HT-29 (cell line): ENCODE measurements at regions not wholly inside any gene's neighbourhood (a gene's known extent, or its start where the extent isn't known, plus 50 kb on each side); places are given as distances from the start of the nearest gene placed in this dataset.
"Not testable (repeated sequence)": the region's sequence is repeated elsewhere in the genome, so short reads cannot be mapped to it uniquely, and the experiment has no call there.

ENCODE experiments used
- DNase-seq: peaks from one replicate; pipeline ENCODE4 v3.0.0-alpha.2; 2015; ENCODE audit warnings: low spot score

DNA sequence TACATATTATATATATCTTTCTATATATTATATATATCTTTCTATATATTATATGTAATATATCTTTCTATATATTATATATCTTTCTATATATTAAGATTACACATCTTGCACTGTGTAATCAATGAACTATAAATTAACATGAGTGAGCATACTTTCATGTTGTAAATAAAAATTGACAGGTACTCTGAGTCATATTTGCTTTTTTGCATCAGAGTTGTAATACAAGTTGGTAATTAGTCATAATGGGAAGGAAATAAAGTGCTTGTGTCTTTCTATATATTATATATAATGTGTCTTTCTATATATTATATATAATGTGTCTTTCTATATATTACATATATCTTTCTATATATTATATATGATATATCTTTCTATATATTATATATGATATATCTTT, 172.5 kb upstream of the MAGI2 start:
- DNase-seq, result not testable (repeated sequence)

DNA sequence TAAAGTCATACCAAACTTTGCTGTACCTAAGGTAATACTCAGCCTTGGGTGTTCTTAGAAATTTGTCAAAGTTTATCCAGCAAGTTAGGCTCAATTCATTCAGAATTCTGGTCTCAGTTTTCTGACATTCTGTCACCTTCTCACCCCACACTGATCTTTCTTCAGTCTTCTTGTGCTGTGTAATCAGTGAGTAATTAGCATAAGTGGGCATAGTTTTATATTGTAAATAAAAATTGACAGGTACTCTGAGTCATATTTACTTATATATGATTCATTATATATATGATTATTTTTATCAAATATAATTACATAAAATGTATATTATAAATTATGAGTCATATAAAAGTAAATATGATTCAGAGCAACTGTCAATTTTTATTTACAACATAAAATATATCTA, 170.9 kb upstream of the MAGI2 start:
- DNase-seq, result no peak

DNA sequence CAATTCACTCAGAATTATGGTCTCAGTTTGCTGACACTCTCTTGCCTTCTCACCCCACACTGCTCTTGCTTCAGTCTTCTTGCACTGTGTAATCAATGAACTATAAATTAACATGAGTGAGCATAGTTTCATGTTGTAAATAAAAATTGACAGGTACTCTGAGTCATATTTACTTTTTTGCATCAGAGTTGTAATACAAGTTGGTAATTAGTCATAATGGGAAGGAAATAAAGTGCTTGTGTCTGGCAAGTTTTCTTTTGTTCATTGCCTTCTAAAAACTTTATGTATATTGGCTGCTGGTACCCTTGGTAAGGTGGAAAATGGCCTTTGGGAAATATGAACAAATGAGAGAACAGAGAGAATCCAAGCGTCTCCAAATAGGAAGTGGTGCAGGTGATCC, 169.3 kb upstream of the MAGI2 start:
- peak; percentile 63 for DNase-seq

DNA sequence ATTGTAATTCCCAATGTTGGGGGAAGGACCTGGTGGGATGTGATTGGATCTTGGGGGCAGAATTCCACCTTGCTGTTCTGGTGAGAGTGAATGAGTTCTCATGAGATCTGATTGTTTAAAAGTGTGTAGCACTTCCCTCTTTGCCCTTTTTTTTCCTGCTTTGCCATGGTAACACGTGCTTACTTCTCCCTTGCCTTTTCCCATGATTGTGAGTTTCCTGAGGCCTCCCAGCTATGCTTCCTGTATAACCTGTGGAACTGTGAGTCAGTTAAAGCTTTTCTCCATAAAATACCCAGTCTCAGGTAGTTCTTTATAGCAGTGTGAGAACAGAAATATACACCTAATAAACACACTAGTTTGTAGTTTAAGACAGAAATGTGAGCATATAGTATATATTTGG, 166.8 kb upstream of the MAGI2 start:
- peak; percentile 67 for DNase-seq

DNA sequence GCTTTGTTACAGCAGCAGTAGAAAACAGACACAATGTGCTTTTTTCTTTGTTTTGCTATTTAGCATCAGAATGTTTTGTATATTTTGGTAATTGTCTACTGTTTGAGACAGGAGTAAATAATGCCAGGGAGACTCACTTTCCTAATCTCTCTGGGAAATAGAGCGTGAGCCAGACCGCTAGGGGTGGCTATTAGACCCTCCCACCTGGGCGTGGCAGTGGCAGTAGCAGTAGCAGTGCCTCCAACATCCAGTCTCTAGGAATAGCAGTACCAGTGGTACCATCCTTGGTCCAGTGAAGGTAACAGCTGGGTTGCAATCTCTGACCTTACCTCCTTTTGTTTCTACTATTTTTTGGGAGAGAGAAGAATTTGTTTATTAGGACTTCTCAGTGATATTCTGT, 165.7 kb upstream of the MAGI2 start:
- DNase-seq, result no peak

DNA sequence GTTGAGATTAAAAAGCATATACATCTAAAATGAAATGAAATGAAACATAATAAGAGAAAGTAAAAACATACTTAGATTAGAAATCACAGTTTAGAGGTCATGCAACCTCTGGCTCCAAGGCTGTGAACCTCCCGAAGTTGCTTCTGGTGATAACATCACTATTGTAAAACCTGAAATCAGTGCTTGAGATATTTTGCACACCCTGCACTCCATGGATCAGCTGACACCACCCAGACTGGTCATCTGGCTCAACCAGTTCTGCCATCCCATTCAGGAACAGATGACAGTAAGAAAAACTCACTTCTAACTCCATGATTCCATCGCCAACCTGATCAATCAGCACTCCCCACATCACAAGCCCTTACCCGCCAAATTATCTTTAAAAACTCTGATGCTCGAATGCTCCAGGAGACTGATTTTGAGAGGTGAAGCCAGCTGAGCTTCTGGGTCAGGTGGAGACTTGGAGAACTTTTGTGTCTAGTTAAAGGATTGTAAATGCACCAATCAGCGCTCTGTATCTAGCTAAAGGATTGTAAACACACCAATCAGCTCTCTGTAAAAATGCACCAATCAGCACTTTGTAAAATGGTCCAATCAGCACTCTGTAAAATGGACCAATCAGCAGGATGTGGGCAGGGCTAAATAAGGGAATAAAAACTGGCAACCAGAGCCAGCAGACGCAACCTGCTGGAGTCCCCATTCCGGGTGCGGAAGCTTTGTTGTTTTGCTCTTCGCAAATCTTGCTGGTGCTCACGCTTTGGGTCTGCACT, 162.6 kb upstream of the MAGI2 start:
- peak; percentile 49 for DNase-seq

DNA sequence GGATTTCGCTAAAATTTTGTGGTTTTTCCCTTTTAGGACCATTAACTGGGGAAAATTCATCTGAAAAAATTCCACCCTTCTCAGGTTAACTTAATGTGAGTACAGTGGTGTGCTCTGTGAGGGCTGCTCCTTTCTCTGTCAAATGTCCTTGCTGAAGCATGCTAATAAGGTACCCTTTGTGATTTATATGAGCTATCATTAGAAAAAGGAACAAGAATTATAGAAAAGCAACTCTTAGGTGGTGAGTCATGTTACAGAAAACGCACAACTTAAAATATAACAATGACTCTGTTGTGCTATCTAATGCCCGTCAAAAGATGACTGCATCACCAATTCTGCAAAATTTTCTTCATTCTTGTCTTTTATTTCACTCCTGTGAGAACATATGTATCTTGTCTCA, 162.0 kb upstream of the MAGI2 start:
- DNase-seq, result no peak

DNA sequence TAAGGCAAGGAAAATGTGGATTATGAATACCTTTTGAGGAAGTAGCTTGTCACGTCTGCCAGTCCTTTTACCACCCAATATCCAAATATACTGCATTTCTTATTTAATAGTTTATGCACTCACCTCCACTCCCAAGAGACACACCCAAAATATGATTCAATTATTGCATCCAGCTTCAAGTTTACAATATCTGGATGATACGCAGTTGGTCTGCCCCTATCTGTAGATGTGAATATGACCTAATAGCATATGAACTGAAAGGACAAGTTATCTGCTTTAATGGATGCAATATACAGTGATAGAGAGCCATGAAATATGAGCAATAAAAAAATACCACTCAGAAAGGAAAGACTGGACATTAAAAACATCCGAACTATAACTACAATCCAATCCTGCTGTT, 159.4 kb upstream of the MAGI2 start:
- DNase-seq, result no peak

DNA sequence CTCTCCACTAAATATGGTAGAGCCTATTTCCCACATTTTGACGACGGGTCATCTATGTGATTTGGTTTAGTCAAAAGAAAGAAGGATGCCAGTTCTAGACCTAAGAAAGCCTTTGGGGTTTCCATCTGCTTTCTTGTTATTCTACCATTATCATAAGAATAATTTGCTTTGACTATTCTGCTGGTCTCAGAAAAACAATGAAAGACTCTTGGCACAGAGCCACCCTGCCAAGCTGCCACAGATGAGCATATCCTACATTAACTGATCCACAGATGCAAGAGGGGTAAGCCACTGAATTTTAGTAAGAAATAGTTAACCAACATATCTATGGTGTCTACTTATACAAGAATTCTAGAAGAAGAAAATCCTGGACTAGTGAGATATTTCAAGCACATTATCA, 158.6 kb upstream of the MAGI2 start:
- no peak for DNase-seq

DNA sequence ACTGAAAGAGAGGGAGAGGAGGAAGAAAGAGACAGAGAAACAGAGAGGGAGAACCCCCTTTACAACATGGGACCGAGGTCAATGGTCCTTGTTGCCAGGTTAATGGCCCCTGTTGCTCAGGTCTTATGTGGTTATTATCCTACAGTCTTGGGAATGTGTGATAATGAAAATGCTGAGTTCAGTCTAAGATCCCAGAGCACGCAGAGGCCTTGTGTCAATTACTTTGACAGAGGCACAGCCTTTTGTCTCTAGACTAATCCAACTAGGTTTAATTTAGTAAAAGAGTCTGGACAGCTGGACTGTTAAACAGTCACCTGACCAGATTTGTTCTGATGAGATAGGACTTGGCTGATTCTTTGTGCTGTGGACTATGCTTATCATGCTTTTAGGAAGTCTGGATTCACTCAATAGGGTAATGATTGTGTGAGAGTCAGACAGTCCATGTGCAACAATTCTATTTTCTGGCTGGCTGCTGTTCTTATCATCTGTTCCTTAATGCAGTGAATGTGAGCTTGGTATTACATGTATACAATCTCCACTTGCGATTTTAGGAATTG, 157.4 kb upstream of the MAGI2 start:
- no peak for DNase-seq

DNA sequence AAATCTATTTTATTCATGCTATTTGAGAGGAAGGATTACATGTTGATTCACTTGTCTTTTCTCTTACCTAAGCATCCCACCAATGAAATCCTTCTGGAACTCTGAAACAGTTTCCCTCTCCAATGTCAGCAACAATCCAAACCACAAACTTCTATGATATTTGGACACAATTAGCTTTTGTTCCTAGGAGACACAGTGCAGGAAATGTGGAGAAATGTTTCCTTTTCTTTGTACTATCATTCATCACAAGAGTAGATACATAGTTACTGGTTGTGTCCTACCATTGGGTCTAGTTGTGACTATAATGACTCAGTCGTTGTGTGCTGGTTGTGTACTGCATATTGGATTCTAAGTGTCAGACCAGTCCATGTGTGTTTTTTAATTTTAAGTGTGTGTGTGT, 156.8 kb upstream of the MAGI2 start:
- no peak for DNase-seq

DNA sequence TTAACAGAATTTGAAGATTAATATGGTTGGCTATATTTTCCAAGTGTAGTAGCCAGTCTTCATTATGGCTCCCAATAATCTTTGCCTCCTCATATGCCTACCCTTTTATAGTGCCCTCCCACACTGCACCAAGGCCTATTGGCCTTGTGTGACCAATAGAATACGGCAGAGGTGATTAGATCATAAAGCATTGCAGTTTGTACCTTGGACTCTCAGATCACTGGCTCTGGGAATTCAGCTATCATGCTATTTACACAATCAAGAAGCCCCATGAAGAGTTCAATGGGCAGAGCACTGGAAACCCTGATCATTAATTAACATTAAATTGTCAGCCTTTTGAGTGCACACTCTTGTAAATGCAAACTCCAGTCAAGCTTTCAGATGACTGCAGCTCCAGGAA, 154.5 kb upstream of the MAGI2 start:
- peak; percentile 62 for DNase-seq

DNA sequence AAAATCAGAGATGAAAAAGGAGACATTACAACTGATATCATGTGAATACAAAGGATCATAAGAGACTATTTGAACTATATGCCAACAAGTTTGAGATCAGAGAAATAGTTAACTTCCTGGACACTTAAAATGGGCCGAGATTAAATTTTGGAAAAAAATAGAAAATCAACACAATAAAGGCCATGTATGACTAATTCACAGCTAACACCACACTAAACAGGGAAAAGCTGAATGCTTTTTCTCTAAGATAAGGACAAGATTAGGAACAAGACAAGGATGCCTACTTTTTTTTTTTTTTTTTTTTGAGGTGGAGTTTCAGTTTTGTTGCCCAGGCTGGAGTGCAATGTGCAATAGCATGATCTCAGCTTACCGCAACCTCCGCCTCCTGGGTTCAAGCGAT, 151.4 kb upstream of the MAGI2 start:
- DNase-seq, result no peak

DNA sequence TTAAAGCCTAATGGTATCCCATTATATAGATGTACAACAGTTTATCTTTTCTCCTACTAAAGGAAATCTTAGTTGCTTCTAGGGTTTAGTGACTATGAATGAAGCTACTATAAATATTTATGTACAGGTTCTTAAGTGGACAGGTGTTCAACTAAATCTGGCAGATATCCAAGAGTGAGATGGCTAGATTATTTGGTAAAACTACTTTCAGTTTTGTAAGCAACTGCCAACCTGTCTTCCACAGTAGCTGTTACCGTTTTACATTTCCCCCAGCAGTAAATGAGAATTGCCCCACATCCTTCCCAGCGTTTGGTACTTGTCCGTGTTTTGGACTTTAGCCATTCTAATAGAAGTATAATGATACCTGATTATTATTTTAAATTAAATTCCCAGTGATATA, 144.9 kb upstream of the MAGI2 start:
- DNase-seq, result peak; percentile 59

DNA sequence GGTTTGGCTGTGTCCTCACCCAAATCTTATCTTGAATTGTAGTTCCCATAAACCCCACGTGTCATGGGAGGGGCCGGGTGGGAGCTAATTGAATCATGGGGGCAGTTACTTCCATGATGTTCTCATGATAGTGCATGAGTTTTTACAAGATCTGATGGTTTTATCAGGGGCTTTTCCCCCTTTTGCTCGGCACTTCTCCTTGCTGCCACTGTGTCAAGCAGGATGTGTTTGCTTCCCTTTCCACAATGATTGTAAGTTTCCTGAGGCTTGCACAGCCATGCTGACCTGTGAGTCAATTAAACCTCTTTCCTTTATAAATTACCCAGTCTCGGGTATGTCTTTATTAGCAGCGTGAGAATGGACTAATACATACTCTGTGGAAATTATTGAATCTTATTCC, 141.2 kb upstream of the MAGI2 start:
- DNase-seq, result not testable (repeated sequence)

DNA sequence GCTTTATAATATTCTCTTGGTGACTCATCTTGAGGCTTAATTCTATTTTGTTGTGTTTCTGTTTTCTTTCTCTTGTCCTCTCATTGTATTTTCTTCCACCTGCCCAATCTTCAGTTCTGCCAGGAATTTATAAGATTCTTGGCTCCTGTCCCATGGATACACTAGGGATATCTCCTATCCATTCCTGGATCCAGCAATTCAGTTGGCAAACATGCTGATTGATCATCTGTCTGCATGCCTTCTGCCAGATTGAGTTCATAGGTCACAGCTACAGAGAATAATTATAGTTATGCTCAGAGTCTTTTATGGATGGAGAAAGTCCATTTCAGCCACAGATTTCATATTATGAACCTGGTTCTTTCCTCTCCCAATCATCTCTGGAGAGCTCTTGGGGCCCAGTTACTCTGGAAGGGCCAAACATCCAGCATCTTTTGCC, 140.4 kb upstream of the MAGI2 start:
- DNase-seq, result no peak

DNA sequence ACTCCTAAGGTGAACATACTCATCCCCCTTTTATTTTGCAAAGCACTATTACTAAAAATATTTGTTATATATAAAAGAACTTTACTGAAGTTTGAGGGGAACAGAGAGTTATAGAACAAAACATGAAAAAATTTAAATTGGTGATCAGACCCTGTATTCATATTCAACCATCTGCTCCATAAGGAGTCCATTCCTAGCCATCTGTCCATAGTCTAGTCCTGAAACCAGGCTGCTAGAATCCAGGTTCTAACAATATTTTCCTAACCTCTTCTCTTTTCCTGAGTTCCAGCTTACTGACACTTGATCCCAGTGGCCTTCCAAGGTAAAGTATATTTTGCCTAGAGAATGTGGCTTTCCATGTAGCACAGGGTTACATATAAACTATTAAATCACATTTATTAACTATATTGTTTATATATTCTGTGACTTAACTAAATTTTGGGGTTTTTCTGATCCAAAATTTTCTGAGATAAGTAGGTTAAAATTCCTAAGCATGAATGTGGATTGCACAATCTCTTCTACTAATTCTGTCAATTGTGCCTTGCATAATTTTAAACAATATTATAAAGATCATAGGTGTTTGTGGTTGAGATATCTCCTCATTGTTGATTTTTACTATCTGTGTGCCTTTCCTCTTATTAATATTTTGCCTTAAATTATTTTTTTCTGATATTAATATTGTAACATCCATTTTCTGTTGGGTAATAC, 137.6 kb upstream of the MAGI2 start:
- no peak for DNase-seq

DNA sequence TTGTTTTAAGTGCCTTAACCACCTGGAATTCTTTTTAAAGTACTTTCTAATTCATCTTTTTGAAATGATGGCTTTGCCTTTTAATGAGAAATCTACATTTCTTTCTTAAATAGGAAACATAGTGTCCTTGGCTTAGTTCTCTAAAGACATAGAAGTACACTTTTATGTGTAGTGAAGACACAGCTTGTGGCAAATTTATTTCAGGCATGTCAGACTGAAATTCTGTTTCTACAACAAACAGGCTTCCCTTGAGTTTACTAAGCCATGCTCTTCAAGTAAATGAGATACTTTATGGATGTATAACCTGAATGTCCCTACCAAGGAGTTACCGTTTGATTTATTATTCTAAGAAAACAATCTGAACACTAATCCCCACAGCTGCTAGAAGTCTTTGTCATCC, 136.9 kb upstream of the MAGI2 start:
- no peak for DNase-seq

DNA sequence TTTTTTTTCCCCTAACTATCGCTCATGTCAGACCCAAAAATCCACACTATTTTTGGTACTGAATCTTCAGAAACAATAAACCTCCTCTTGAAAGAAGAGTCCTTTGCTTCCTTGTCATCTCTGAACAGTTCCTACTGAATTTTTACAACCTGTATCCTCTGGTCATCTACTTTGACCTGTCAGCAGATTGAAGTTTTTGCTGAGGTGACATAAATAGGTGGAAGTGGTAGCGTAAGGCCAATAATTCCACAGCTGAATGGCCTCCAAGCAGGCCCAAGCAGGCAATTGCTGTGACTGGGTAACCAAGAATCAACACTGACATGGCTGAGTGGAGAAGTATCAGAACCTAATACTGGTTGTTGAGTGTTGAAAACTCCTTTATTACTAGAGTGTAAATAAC, 117.4 kb upstream of the MAGI2 start:
- DNase-seq, result no peak

DNA sequence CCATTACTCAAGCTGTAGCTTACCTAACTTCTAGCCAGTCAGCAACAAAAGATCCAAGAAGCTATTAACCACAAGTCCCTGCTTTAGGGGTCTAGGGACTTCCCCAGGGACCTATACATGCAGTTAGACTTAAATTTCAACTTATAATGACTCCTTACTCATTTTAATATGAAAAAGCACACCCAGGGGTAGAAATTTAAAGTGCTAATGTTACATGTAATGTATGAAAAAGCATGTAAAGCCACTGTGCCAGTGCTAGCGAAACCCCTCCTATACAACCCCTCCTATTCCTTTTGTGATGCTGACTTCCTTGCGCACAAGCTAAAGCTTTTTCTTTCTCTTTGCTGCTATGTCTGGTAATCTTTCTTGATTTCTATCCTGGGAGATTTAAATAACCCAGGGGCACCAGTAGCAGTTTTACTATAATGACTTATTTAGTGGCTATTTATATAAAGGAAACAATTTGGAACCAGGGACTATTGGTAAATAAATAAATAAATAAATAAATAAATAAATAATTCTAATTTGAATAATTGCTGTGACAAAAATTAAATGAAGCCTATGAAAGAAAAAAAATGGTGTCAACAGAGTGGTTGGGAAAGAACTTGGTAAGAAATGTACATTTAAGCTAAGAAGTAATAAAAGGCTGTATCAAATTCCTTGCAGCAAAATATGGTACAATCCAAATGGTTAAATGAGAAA, 110.5 kb upstream of the MAGI2 start:
- DNase-seq, result no peak

DNA sequence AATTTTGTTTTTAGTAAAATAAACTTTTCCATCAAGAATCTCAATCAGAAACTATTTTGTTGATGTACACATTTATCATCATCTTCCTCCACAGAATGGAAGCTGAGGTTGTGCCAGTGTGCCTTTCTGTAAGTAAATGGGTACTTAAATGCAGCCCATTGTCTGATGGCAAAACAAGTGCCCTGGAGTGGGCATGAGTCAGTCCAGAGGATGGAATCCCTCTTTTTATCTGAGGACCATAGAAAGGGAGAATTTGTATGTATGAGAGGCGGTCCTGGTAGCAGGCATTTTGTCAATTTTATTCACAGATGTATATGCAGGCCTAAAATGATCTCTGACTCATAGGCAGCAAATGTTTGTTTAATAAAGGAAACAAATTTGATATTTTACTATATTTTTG, 102.1 kb upstream of the MAGI2 start:
- DNase-seq, result no peak

DNA sequence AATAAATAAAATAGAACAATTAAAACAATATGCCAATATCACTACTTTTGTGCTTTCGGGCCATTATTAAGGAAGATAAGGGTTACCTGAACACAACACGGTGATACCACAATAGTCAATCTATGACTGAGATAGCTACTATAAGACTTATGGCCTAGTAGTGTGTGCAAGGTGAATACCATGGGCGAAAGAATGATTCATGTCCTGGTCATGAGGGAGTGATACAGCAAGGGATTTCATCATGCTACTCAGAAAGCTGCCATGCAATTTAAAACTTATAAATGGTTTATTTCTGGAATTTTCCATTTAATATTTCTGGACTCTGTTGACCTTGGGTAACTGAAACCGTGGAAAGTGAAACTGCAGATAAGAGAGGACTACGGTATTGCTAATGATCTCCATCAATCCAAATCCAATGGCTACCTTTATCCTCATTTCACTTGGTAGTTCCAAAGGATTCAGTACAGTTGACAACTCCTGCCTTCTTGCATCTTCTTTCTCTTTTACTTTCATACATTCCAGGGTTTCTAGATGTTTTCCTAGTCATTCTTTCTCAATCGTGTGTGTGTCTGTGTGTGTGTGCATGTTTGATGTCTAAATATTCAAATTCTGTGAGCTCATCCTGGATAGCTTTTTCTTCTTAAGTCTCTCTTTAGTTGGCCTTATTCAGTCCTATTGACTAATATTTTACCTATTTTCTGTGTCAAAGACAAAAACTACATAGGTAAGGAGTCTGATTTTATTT, 100.5 kb upstream of the MAGI2 start:
- DNase-seq, result no peak
